ENCODE measurements at regions not wholly inside any gene's neighbourhood (a gene's known extent, or its start where the extent isn't known, plus 50 kb on each side); places are given as distances from the start of the nearest gene placed in this dataset.
"Not testable (repeated sequence)": the region's sequence is repeated elsewhere in the genome, so short reads cannot be mapped to it uniquely, and the experiment has no call there.

DNA sequence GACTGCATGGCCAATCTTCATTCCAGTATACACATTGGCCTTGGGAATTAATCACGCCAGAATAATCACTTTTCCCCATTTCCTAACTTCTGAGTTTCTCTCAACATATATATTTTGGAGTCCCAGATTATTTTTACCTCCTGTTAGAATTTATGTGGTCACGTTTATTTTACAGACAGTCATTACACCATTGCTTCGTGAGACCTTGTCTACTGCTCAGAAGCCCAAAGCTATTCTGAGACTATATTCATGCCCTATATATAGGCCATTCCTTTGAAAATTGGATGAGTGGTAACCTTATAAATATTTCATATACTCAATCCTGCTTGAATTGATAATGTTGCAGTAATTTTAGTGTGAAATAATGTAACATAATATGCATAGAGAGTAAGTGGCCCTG lies 610.0 kb upstream of the CDH2 start:
- DNase-seq (ENCODE audit: low read depth) = no peak

DNA sequence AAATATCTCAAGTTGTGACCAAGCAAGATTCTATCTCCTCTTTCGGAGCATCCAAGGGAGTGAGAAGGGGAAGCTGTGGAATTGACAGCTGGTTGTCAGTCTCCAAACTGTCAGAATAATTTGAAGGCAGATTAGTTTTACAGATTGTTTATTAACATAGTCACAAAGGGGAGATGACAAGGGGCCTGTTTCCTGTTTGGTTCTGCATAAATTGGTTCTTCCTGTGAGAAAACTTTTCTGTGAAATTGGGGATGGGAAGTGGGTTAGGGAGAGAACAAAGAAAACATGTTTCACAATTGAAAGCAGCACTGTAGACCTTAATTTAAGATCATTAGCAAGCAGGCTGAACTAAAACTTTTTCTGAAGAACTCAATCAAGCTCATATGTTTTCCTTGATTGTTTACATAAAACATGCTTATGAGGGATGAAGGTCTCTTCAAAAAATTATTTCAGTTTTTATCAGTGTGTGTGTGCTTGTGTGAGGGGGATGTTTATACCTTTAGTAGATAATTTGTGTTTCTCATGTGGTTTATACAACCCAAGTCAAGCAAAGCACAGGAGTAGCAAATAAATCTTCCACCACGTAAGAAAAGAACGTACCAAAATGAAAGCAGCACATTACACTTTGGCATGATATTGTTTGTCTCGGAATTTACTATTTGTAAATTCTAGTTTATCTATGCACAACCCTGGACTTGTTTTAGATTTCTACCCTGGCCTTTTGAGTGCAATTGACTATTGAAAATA lies 604.9 kb upstream of the CDH2 start:
- DNase-seq (ENCODE audit: low read depth) = no peak

DNA sequence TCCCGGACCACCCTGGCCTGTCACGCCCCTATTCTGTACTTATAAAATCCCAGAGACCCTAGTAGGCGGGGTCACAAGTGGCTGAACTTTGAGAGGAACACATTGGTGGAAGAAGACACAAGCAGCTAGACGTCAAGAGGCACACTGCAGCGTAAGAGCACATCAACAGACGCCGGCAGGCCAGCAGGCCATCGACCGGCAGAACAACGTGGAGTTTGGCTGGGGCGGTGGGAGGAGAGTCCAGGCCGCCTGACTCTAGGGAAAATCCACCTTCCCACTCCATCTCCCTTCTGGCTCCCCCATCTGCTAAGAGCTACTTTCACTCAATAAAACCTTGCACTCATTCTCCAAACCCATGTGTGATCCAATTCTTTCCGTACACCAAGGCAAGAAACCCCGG lies 601.8 kb upstream of the CDH2 start:
- DNase-seq (ENCODE audit: low read depth) = no peak

DNA sequence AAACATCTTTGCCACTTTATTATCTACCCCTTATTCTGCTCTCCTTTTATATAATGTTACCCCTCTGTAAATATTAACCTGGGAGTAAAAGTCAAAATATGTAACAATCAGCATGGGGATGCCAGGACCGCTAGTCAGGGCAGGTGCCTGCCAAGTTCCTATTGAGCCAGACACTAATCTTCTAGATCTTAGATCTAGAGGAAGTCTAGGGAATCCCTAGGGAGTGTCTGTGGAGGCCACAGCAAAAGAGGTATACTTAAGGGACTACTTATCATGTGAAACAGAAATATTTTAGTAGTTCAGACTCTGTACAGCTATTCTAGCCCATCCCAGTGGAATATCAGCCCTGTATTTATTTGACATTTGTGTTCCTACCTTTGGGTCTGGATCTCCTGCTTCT lies 600.8 kb upstream of the CDH2 start:
- no peak for DNase-seq (ENCODE audit: low read depth)

DNA sequence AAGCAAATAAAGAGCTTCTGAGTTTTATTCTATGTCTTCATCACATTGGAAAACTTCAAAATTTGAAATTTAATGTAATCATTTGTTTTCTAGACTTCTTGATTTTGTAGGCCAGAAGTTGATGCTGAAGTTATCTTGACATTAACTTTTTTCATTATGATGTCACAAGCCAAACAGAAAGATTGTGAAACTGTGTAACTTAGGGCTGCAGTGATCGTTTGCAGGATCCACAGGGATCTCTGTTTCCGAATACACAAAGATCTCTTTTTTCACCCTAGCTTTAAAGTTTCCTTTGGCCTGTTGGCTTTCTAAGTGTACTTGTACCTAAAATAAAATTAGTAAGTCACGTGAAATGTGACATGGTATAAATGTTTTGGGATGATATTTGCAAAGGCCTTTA lies 594.9 kb upstream of the CDH2 start:
- no peak for DNase-seq (ENCODE audit: low read depth)

DNA sequence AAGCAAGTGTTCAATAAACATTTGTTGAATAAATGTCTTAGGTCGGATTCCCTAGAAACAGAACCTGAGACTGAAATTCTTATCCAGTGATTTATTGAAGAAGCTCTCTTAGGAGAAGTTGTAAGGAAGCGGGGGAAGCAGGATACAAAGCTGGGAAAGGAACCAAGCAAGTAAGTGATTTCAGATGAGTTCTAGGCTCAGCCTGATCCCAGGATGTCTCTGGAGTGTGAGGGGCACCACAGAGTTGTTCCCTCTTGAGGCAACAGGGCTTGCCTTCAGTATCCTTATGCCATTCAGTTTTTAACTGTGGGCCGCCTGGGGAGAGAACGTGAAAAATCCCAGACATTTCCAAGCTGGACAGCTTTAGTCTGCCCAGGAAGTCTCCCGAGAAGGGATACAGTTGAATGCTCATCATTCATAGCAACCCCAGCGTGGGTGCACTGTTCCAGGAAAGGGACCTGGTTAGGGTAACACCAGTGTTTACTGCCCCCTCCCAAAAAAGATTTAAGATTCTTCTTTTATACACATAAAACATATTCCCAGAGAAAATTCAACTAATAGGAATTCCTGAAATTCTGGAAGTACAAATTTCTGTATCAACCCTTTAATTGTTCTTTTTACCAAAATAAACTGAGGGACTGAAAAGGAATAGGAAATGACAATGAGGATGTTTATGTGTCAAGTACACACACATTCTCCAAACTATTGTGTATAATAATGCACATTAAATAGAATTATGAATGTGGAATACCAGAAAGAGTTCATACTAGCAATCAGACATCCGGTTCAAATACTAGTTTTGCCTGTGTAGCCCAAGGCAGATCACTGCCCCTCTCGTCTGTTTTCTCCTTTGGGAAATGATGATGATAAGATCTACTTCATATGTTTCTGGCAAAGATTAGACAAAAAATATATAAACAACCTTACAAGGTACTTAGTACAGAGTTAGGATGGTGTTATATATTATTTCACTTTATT lies 592.1 kb upstream of the CDH2 start:
- no peak for DNase-seq (ENCODE audit: low read depth)

DNA sequence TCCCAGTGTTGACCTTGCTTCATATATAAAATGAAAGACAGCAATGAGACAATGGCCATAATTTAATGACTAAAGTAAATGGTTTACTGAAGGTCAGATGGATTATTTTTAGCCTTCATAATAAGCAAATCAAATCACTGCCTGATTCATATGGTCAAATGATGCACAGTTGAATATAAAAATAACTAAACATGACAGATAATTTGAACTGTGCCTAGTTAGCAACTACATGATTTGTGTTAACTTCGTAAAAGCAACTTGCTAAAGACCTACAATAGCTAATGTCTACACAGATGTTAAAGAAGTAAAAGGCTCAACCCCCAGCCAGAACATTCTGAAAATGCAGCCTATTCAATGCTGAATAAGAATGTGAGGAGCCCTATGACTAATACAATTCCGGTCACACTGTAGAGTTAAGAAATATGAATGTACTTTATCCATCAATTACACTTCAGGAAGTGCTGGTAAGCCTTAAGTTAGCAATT lies 590.8 kb upstream of the CDH2 start:
- peak; percentile 21 for DNase-seq (ENCODE audit: low read depth)

DNA sequence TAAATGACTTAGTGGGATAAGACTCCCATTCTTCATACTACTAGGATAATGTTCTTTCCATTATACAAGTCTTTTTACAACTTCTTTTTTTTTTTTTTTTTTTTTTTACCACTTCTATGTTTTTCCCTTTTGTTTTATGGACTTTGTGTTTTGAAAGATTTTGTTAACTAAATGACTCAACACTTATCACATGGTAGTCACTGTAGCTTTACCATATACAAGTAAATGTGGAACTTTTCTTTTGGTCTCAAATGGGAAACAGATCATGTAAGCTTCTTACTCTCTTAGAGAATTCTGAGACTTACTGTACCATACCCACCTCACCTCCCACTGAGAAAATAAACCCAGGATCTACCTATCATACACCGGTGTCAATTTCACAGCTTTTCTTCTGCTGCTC lies 590.3 kb upstream of the CDH2 start:
- no peak for DNase-seq (ENCODE audit: low read depth)

DNA sequence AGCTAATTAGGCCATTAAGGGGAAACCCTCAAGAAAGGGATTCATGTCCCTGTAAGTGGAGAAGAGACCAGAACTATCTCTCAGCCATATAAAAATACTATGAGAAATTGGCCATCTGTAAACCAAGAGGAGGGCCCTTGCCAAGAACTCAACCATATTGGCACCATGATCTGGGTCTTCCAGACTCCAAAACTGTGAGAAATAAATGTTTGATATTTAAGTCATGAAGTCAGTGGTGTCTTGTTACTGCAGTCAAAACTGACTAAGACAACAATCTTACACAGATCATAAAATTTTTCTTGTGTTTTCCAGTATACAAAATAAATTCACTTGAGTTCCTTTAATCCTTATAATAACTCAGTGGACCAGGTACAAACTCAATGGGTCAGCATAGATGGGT lies 589.8 kb upstream of the CDH2 start:
- DNase-seq (ENCODE audit: low read depth) = no peak

DNA sequence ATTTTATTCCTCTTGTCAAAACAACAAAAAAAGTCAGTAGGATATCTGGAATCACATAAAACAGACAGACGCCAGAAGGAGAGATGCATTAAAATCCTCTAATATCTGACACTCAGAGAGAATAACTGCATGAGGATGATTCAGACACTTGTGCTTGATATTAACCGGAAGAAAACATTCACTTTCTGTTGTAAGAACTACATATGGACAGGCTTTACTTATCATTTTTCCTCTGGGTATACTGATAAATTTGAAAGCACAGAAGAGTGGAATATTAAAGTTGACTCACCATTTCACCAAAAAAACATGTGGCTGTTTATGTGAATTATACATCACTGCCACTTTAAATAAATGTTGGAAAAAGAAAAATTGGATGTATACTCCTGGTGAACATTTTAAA lies 589.1 kb upstream of the CDH2 start:
- no peak for DNase-seq (ENCODE audit: low read depth)

DNA sequence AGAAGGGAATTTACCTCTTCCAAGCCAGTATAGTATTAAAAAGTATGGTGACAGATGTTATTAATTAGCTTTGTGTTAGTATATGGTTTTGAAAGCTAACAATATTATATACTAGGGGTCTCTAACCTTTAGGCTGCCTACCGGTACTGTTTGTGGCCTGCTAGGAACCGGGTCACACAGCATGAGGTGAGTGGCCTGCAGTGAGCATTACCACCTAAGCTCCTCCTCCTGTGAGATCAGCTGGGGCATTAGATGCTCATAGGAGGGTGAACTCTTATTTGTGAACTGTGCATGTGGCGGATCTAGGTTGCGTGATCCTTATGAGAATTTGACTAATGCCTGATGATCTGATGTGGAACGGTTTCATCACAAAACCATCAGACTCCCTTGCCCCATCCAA lies 583.4 kb upstream of the CDH2 start:
- no peak for DNase-seq (ENCODE audit: low read depth)

DNA sequence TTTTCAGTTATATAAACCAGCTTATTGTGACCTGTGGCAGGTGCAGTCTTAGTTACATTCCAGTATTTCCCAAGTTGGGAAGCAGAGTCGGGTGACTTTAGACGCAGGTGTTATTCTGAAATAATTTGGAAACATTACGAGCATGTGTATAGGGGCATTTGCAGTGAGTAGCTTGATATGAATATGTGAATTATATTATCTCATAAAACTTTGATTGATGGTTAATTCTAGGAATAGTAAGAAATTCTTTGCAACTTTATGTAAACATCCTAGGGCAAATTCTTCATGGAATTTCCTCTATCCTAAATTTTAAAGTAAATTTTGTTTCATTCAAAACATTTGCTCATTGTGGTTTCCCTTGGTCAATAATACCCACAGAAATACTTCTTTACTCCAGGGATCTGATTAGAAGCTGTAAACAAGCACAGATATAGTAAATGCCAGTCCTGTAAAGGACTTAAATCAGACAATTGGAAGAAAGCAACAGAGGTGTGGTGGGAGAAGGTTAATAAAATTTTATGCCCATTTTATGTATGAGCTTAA lies 580.6 kb upstream of the CDH2 start:
- DNase-seq (ENCODE audit: low read depth) = no peak

DNA sequence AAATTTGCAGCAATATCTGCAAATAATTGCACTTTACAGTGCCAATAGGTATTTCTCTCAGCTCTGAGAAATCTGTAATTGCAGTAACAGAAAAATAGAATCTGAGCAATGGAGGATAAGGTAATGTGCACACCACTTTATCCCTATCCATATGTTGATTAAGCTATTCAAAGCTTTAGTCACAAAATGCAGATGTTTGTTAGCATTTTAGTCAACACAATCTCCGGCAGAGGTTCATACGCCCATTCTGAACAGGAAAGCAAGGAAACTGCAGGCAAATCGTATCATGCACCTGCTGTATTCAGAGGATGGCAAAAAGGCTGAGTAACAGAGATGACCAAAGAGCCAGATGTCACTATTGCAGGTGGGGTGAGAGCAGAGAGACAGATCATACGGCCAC lies 566.2 kb upstream of the CDH2 start:
- DNase-seq (ENCODE audit: low read depth) = no peak

DNA sequence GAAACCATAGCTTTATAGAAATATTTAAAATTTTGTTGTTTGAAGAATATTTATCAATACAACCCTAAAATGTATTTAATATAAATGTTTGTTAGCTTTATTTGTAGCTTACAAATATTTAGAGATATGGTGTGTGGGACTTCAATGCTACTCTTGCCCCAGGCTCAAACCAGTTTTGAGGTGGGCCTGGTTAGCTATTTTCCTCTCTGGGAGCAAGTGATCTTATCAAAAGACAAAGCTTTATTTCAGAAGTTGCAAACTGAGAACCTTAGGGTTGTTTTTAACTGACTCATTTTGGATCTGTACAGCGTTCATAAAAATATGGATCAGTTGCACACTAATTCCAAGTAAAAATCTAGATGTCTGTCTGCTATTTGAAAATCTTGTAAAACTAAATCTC lies 563.6 kb upstream of the CDH2 start:
- no peak for DNase-seq (ENCODE audit: low read depth)

DNA sequence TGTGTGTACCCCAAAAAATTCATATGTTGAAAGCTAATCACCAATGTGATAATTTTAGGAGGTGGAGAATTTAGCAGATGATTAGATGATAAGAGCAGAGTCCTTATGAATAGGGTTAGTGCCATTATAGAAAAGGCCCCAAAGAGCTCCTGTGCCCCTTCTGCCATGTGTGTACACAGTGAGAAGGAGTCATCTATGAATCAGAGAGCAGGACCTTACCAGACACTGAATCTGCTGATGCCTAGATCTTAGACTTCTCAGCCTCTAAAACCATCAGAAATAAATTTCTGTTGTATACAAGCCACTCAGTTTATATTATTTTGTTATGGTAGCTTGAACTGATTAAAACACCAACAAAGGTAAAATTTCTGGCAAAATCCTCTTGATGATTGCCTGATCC lies 560.0 kb upstream of the CDH2 start:
- DNase-seq (ENCODE audit: low read depth) = peak; percentile 18

DNA sequence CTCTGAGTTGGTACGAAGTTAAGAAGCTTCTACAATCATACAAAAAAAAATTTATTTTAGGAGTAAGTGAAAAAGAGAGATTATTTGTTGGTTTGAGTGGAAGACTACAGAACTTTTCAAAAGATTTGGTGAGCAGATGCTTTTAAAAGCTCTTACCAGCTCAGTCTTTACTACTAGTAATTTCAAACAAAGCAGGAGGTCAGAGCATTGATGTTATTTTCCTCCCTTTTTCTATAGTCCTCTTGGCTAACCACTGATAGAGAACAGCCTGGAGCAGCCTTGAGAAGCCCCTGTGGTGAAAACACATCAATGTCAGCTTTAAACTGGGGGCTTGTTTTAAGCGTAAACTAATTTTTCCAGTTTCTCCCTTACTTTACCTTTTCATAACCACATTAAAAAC lies 559.3 kb upstream of the CDH2 start:
- no peak for DNase-seq (ENCODE audit: low read depth)

DNA sequence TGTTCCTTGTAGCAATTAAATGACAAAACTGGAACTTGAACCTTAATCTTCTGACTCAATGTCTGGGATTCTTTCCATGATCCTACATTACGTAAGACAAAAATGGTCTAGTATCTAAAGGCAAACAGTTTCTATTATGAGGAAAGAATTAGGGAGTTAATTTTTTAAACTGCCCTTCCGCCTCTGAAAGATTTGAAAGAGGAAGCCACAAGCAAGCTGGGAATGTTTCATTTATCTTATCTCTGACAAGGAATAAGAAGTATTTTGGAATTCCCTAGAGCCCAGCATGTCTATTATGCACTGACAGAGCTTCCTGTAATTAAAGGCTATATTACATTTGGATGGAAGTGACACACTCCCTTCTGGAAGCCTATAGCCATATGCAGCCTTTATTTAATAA lies 558.8 kb upstream of the CDH2 start:
- peak; percentile 69 for DNase-seq (ENCODE audit: low read depth)

DNA sequence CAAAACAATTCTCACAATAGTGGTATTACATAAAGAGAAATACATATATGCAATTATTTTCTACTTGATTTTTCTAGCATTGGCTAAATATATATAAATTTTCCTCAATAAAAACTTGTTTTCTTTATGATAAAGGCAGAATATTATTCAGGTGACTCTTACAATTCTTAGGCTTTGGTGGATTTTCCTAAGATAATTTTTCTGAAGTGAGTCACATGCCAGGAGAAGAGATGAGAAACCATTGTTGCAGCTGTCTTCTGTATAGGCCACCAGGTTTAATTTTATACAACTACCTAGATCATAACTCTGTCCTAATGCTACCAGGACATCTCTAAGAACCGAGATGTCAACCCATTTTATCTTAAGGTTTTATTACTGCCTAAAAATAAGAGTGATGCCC lies 552.4 kb upstream of the CDH2 start:
- peak; percentile 13 for DNase-seq (ENCODE audit: low read depth)

DNA sequence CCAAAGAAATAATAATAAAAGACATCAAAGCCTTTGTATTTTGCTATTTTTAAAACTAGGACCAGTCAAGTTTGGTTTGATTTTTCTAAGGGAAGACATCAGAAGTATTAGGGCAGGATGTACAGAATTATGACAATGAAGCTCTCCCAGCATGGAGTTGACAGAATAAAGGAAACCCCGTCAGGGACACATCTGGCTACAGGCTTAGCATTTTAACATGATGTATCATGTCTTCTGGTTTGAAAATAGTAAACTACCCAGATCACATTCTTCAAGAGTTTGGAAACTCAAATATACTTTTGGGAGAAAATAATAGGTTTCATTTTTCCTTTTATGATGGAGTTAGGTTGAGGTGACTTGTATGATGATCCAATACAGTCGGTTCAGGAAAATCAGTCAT lies 552.0 kb upstream of the CDH2 start:
- peak; percentile 5 for DNase-seq (ENCODE audit: low read depth)

DNA sequence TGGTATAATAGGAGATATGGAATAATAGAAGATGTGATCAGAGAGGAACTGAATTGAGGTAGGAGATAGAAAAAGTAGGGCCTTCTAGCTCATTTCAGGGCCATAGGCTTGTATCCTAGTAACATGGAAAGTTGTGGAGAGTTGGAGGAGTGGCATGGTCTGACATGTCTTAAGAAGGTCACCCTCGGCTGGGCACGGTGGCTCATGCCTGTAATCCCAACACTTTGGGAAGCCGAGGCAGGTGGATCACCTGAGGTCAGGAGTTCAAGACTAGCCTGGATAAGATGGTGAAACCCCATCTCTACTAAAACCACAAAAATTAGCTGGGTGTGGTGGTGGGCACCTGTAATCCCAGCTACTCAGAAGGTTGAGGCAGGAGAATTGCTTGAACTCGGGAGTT lies 550.3 kb upstream of the CDH2 start:
- not testable (repeated sequence) for DNase-seq (ENCODE audit: low read depth)

DNA sequence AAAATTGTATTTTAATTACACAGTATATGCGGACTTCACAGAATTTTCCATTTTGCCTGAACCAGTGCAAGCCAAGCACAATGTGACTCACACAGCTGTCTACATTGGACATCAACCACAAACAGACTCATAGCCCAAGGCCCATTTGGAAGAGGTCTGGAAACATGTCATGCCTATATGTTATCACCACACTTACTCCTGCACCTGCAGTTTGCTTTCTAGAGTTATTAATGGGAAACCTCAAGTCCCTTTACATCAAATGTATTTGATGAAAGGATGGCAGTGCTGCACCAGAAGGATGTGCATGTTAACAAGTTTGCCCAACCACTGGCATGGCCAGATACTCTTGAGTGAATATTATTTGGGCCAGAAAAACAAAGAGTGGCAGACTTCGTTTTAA lies 548.9 kb upstream of the CDH2 start:
- peak; percentile 86 for DNase-seq (ENCODE audit: low read depth)

DNA sequence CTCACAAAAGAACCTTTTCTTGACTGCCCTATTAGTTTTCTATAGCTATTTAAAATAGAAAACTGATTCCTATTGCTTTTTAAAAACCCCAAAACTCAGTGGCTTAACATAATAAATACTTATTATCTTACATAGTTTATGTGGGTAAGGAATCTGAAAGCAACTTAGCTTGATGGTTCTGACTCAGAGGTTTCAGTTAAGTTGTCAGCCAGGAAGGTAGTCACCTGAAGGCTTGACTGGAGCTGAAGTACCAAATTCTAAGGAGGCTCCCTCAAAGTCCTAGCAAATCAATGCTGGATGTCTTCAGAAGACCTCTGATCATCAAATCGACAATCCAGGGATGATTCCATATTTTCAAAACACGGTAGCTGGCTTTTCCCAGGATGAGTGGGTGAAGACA lies 546.6 kb upstream of the CDH2 start:
- DNase-seq (ENCODE audit: low read depth) = peak; percentile 7

DNA sequence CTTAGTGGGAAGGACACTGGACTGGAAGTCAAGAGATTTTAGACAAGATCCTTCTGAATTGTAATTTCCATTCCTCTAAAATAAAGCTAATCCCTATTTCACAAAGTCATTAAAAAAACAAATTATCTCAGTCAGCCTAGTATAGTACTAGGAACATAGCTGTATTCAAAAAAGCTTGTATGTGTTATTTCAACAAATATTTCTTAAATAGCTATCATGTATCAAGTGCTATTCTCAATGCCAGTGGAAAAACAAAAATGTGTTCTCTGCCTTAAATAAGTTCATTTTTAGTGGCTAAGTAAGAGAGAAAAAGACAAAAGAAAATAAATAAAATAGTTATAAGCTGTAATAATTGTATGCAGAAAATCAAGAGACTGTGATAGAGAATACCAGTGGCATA lies 541.8 kb upstream of the CDH2 start:
- DNase-seq (ENCODE audit: low read depth) = no peak

Data from Daoy (cell line).